ENCODE measurements at regions not wholly inside any gene's neighbourhood (a gene's known extent, or its start where the extent isn't known, plus 50 kb on each side); places are given as distances from the start of the nearest gene placed in this dataset.
A peak's percentile ranks its signal among the peaks of the same experiment; 100 is the strongest.
"Not testable (repeated sequence)": the region's sequence is repeated elsewhere in the genome, so short reads cannot be mapped to it uniquely, and the experiment has no call there.

- no peak overlapping the region for H2AFZ ChIP-seq
- H3K4me3 ChIP-seq: no peak overlapping the region
- in situ Hi-C loops (cut with MboI): no loop called here
- H3K79me2 ChIP-seq (ENCODE audit: insufficient read depth): no peaks in the 10 kb centered on the region
- H4K20me1 ChIP-seq (ENCODE audit: insufficient read depth): no peaks in the 10 kb centered on the region
- H3K36me3 ChIP-seq (ENCODE audit: low read depth): no peaks in the 10 kb centered on the region
- DNase-seq: no peak
- no peak overlapping the region for H3K9ac ChIP-seq
- H3K27me3 ChIP-seq (replicated peaks; ENCODE audit: insufficient read depth): no peaks in the 10 kb centered on the region
- no peak overlapping the region for H3K4me2 ChIP-seq (ENCODE audit: unreplicated experiment)
- no peaks in the 10 kb centered on the region for H3K9me2 ChIP-seq (ENCODE audit: insufficient read depth)
- H3K9me3 ChIP-seq (ENCODE audit: low read depth): no peaks in the 10 kb centered on the region
- 73 to 100% methylated on average over 1 of the region's 1 CpG for WGBS, 2 experiments (ENCODE audit: low coverage in 1 of 2, low lambda C conversion rate in 2 of 2, missing lambda C conversion rate in 2 of 2)
- TF ChIP-seq EZH2phosphoT487 (IDR thresholded peaks at IDR 0.05; ENCODE audit: insufficient read depth, low read depth) (no peak), EZH2 (IDR thresholded peaks at IDR 0.05; ENCODE audit: insufficient read depth, poor library complexity, severe bottlenecking) (no peak)
- no peak overlapping the region for H3K27ac ChIP-seq
- H3F3A ChIP-seq (ENCODE audit: insufficient read depth): no peaks in the 10 kb centered on the region
- H3K4me1 ChIP-seq (ENCODE audit: insufficient read depth): no peaks in the 10 kb centered on the region
These were observed 259.7 kb downstream of the MTERF1 start for GRCh38 chr7:91620827-91621226.

DNA sequence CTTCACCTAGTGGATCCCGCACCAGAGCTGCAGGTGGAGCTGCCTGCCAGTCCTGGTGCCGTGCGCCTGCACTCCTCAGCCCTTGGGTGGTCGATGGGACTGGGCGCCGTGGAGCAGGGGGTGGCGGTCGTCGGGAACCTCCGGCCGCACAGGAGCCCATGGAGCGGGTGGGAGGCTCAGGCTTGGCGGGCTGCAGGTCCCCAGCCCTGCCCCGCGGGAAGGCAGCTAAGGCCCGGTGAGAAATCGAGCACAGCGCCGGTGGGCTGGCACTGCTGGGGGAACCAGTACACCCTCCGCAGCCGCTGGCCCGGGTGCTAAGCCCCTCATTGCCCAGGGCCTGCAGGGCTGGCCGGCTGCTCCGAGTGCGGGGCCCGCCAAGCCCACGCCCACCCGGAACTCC lies 253.2 kb downstream of the MTERF1 start:
- H3K4me3 ChIP-seq; H3F3A ChIP-seq (ENCODE audit: insufficient read depth); H3K9me2 ChIP-seq (ENCODE audit: insufficient read depth); H3K9me3 ChIP-seq (ENCODE audit: low read depth); H3K9ac ChIP-seq; H3K36me3 ChIP-seq (ENCODE audit: low read depth); H2AFZ ChIP-seq; H3K4me2 ChIP-seq (ENCODE audit: unreplicated experiment); H4K20me1 ChIP-seq (ENCODE audit: insufficient read depth); H3K27me3 ChIP-seq (replicated peaks; ENCODE audit: insufficient read depth); H3K27ac ChIP-seq; H3K79me2 ChIP-seq (ENCODE audit: insufficient read depth); H3K4me1 ChIP-seq (ENCODE audit: insufficient read depth); DNase-seq: not testable (repeated sequence)
- whole genome bisulfite sequencing, 2 experiments (ENCODE audit: low coverage in 1 of 2, low lambda C conversion rate in 2 of 2, missing lambda C conversion rate in 2 of 2): 81 to 93% methylated on average over 13 to 22 of the region's 28 CpGs
- in situ Hi-C loops (cut with MboI): loop anchor here (25.0 kb wide), 1 partner anchor 540 kb away; no protein-coding TSS in a partner anchor

- H3K27ac ChIP-seq: no peak overlapping the region
- H3K9me2 ChIP-seq (ENCODE audit: insufficient read depth): no peaks in the 10 kb centered on the region
- no peaks in the 10 kb centered on the region for H3K79me2 ChIP-seq (ENCODE audit: insufficient read depth)
- in situ Hi-C loops (cut with MboI): loop anchor here (25.0 kb wide), 1 partner anchor 541 kb away; no protein-coding TSS in a partner anchor
- no peaks in the 10 kb centered on the region for H3F3A ChIP-seq (ENCODE audit: insufficient read depth)
- no peak overlapping the region for H3K4me3 ChIP-seq
- WGBS, 2 experiments (ENCODE audit: low coverage in 1 of 2, low lambda C conversion rate in 2 of 2, missing lambda C conversion rate in 2 of 2): 58 to 63% methylated on average over 5 of the region's 5 CpGs
- no peak for TF ChIP-seq EZH2phosphoT487 (IDR thresholded peaks at IDR 0.05; ENCODE audit: insufficient read depth, low read depth)
- TF ChIP-seq EZH2 (IDR thresholded peaks at IDR 0.05; ENCODE audit: insufficient read depth, poor library complexity, severe bottlenecking): no peak
- no peak overlapping the region for H2AFZ ChIP-seq
- no peaks in the 10 kb centered on the region for H3K36me3 ChIP-seq (ENCODE audit: low read depth)
- no peaks in the 10 kb centered on the region for H3K27me3 ChIP-seq (replicated peaks; ENCODE audit: insufficient read depth)
- H3K9me3 ChIP-seq (ENCODE audit: low read depth): no peaks in the 10 kb centered on the region
- DNase-seq: no peak
- H3K4me2 ChIP-seq (ENCODE audit: unreplicated experiment): no peak overlapping the region
- H4K20me1 ChIP-seq (ENCODE audit: insufficient read depth): no peaks in the 10 kb centered on the region
- no peak overlapping the region for H3K9ac ChIP-seq
- H3K4me1 ChIP-seq (ENCODE audit: insufficient read depth): no peaks in the 10 kb centered on the region
These were observed 251.8 kb downstream of the MTERF1 start for GRCh38 chr7:91628742-91629141.

DNA sequence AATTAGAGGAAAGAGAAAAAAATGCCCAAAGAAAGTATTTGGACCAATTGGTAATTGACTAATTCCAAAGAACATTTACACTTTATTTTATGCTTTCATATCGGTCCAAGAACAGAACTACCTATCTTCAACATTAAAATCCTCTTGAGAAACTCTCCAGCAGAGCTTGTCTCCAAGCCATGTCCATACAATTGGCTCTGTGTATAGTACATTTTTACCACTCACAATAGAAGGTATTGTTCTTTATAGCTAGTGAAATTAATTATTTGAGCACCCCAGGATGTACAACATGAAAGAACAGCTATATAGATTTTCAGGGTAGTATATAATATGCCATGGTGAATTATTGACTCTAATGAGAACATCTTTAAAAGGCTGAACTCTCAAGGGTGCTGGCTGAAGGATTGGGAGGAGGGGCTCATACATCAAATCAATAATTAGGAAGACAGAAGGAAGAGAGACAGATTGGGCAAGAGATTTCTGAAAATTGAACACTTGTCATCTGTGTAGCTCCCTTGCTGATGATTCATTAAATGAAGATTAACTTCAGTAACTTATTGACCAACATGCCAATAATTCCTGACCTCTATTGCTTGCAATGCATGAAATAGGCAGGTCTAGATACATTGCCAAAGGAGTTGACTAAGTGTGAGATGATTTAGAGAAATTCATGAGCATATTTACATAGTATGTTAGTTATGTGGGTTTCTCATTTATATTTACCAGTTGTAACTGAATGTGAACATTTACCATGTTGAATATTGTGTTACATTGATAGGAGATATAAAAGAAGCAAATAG lies 249.7 kb downstream of the MTERF1 start:
- no peaks in the 10 kb centered on the region for H4K20me1 ChIP-seq (ENCODE audit: insufficient read depth)
- H3K27me3 ChIP-seq (replicated peaks; ENCODE audit: insufficient read depth): no peaks in the 10 kb centered on the region
- no peak for TF ChIP-seq EZH2phosphoT487 (IDR thresholded peaks at IDR 0.05; ENCODE audit: insufficient read depth, low read depth)
- TF ChIP-seq EZH2 (IDR thresholded peaks at IDR 0.05; ENCODE audit: insufficient read depth, poor library complexity, severe bottlenecking): no peak
- no peaks in the 10 kb centered on the region for H3K9me3 ChIP-seq (ENCODE audit: low read depth)
- no peaks in the 10 kb centered on the region for H3K4me1 ChIP-seq (ENCODE audit: insufficient read depth)
- no peaks in the 10 kb centered on the region for H3K9me2 ChIP-seq (ENCODE audit: insufficient read depth)
- no peak overlapping the region for H3K4me3 ChIP-seq
- H3K9ac ChIP-seq: no peak overlapping the region
- no peaks in the 10 kb centered on the region for H3K36me3 ChIP-seq (ENCODE audit: low read depth)
- no peak overlapping the region for H3K4me2 ChIP-seq (ENCODE audit: unreplicated experiment)
- DNase-seq: peak; percentile 4
- 82 to 94% methylated on average over 1 of the region's 1 CpG for WGBS, 2 experiments (ENCODE audit: low coverage in 1 of 2, low lambda C conversion rate in 2 of 2, missing lambda C conversion rate in 2 of 2)
- in situ Hi-C loops (cut with MboI): loop anchor here (25.0 kb wide), 1 partner anchor 543 kb away; no protein-coding TSS in a partner anchor
- H3F3A ChIP-seq (ENCODE audit: insufficient read depth): no peaks in the 10 kb centered on the region
- H2AFZ ChIP-seq: no peak overlapping the region
- H3K27ac ChIP-seq: no peak overlapping the region
- H3K79me2 ChIP-seq (ENCODE audit: insufficient read depth): no peaks in the 10 kb centered on the region

All from GM23248 (cell line).